GM23338 (cell line): ENCODE measurements at regions not wholly inside any gene's neighbourhood (a gene's known extent, or its start where the extent isn't known, plus 50 kb on each side); places are given as distances from the start of the nearest gene placed in this dataset.

Experiments used
- ATAC-seq: fragments of 200-7000 bp; cut with Tn5 transposase; 3 replicates; pipeline ENCODE4 v1.9.1; 2020
- DNase-seq: peaks from one replicate; pipeline ENCODE4 v3.0.0-alpha.2; 2015; ENCODE audit warnings: low spot score
- H2AFZ ChIP-seq: fragments of 200-600 bp; sonication (generic); 2 replicates; pipeline ENCODE4 v1.8.0; 2016; ENCODE audit warnings: antibody characterized with exemption, mild to moderate bottlenecking, moderate library complexity
- H3F3A ChIP-seq: fragments of 200-600 bp; sonication (generic); replicated peaks from 2 replicates; pipeline ENCODE4 v1.8.0; 2017; ENCODE audit warnings: antibody characterized with exemption, mixed run types, low read depth
- H3K27ac ChIP-seq: fragments of 200-600 bp; sonication (generic); 2 replicates; pipeline ENCODE4 v1.6.1; 2016; ENCODE audit warnings: low read depth
- H3K27me3 ChIP-seq: fragments of 200-600 bp; sonication (generic); 2 replicates; pipeline ENCODE4 v1.8.0; 2016; ENCODE audit warnings: mild to moderate bottlenecking, mixed run types, moderate library complexity; ENCODE audit not compliant: insufficient read depth
- H3K36me3 ChIP-seq: fragments of 200-600 bp; sonication (generic); 2 replicates; pipeline ENCODE4 v1.8.0; 2016; ENCODE audit warnings: mild to moderate bottlenecking; ENCODE audit not compliant: insufficient read depth
- H3K4me1 ChIP-seq: fragments of 200-600 bp; sonication (generic); 2 replicates; pipeline ENCODE4 v1.8.0; 2016; ENCODE audit warnings: mild to moderate bottlenecking, moderate library complexity; ENCODE audit not compliant: insufficient read depth
- H3K4me2 ChIP-seq: fragments of 200-600 bp; sonication (generic); 2 replicates; pipeline ENCODE4 v1.7.1; 2017; ENCODE audit warnings: mixed run types
- H3K4me3 ChIP-seq: fragments of 200-600 bp; sonication (generic); 2 replicates; pipeline ENCODE4 v1.6.1; 2016; ENCODE audit warnings: mixed run types
- H3K79me2 ChIP-seq: fragments of 200-600 bp; sonication (generic); replicated peaks from 2 replicates; pipeline ENCODE4 v1.8.0; 2017; ENCODE audit warnings: mild to moderate bottlenecking; ENCODE audit not compliant: insufficient read depth
- H3K9me2 ChIP-seq: fragments of 200-600 bp; sonication (generic); 2 replicates; pipeline ENCODE4 v1.8.0; 2017; ENCODE audit not compliant: insufficient read depth
- H4K20me1 ChIP-seq: fragments of 200-600 bp; sonication (generic); replicated peaks from 2 replicates; pipeline ENCODE4 v1.8.0; 2017; ENCODE audit warnings: mild to moderate bottlenecking; ENCODE audit not compliant: insufficient read depth
- H3K27ac Mint-ChIP-seq: 2 replicates; pipeline ENCODE4 v1.8.0; 2020; ENCODE audit warnings: inconsistent platforms, mild to moderate bottlenecking, moderate library complexity, mixed read lengths
- H3K27me3 Mint-ChIP-seq: 3 replicates; pipeline ENCODE4 v1.8.0; 2022; ENCODE audit warnings: low read depth, mild to moderate bottlenecking, moderate library complexity, mixed read lengths, inconsistent platforms; ENCODE audit not compliant: insufficient read depth, poor library complexity
- H3K36me3 Mint-ChIP-seq: 3 replicates; pipeline ENCODE4 v1.8.0; 2021; ENCODE audit warnings: low read depth, mild to moderate bottlenecking, inconsistent platforms, moderate library complexity, mixed read lengths
- H3K4me1 Mint-ChIP-seq: 3 replicates; pipeline ENCODE4 v1.8.0; 2020; ENCODE audit warnings: mild to moderate bottlenecking, inconsistent platforms, mixed read lengths
- H3K4me3 Mint-ChIP-seq: 3 replicates; pipeline ENCODE4 v1.8.0; 2021; ENCODE audit warnings: moderate library complexity, mild to moderate bottlenecking, inconsistent platforms, mixed read lengths
- H3K9me3 Mint-ChIP-seq: 3 replicates; pipeline ENCODE4 v1.8.0; 2020; ENCODE audit warnings: moderate library complexity, mild to moderate bottlenecking, inconsistent platforms, mixed read lengths
- CREB1 ChIP-seq: fragments of 250-450 bp; sonication (Bioruptor Pico); IDR thresholded peaks from 2 replicates; pipeline ENCODE4 v1.5.0; 2020; ENCODE audit warnings: low read depth, mild to moderate bottlenecking, moderate library complexity
- CTCF ChIP-seq, 2 experiments: fragments of 200-600 bp in 1 of 2; sonication (generic) in 1 of 2; conservative IDR thresholded peaks; 2 replicates each; pipeline versions ENCODE4 v1.5.1 to v1.6.1; 2016 to 2017; ENCODE audit warnings: antibody characterized with exemption in 2 of 2, low read depth in 2 of 2, mild to moderate bottlenecking in 2 of 2, moderate library complexity in 1 of 2
- EZH2 ChIP-seq: fragments of 200-600 bp; sonication (generic); IDR thresholded peaks from one replicate; pipeline ENCODE4 v1.8.0; 2017; ENCODE audit warnings: antibody characterized with exemption, mild to moderate bottlenecking, low read depth; ENCODE audit not compliant: unreplicated experiment
- EZH2phosphoT487 ChIP-seq: fragments of 200-600 bp; sonication (generic); IDR thresholded peaks from one replicate; pipeline ENCODE4 v1.8.1; 2018; ENCODE audit warnings: antibody characterized with exemption; ENCODE audit not compliant: unreplicated experiment
- JUNB ChIP-seq: IDR thresholded peaks from one replicate; pipeline ENCODE4 v1.6.1; 2016; ENCODE audit warnings: antibody characterized with exemption; ENCODE audit not compliant: unreplicated experiment
- NANOG ChIP-seq: IDR thresholded peaks from 2 replicates; pipeline ENCODE4 v1.6.1; 2016; ENCODE audit warnings: antibody characterized with exemption, borderline replicate concordance
- POLR2AphosphoS5 ChIP-seq: IDR thresholded peaks from 2 replicates; pipeline ENCODE4 v1.6.1; 2016; ENCODE audit warnings: antibody characterized with exemption, low read depth
- REST ChIP-seq: IDR thresholded peaks from one replicate; pipeline ENCODE4 v1.6.1; 2018; ENCODE audit warnings: antibody characterized with exemption; ENCODE audit not compliant: unreplicated experiment
- STAT1 ChIP-seq: IDR thresholded peaks from one replicate; pipeline ENCODE4 v1.6.1; 2016; ENCODE audit warnings: antibody characterized with exemption; ENCODE audit not compliant: unreplicated experiment
- ZNF114 ChIP-seq: fragments of 250-450 bp; sonication (Bioruptor Pico); IDR thresholded peaks from 2 replicates; pipeline ENCODE4 v1.5.0; 2020; ENCODE audit warnings: mild to moderate bottlenecking, moderate library complexity
- ZNF331 ChIP-seq: fragments of 250-450 bp; sonication (Bioruptor Pico); IDR thresholded peaks from 2 replicates; pipeline ENCODE4 v1.5.0; 2020; ENCODE audit warnings: low read depth, mild to moderate bottlenecking, moderate library complexity
- TF ChIP-seq, protein P1 (sequence below): IDR thresholded peaks from 2 replicates; pipeline ENCODE4 v1.6.1; 2016; ENCODE audit warnings: antibody characterized with exemption
- TF ChIP-seq, protein P2 (sequence below): fragments of 250-450 bp; sonication (Bioruptor Pico); IDR thresholded peaks from 2 replicates; pipeline ENCODE4 v1.5.0; 2020; ENCODE audit warnings: mild to moderate bottlenecking, moderate library complexity

DNA sequence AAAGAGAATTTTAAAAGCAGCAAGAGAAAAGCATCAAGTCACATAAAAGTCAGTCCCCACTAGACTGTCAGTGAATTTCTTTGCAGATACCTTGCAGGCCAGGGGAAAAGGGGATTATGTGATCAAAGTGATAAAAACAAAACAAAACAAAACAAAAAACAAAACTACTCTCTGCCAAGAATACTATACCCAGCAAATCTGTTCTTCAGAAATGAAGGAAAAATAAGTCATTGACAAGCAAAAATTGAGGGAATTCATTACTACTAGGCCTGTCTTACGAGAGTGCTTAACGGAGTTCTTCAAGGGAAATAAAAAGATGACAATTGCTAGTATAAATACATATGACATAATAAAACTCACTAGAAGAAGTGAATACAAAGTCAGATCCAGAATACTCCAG, 245.5 kb upstream of the CHST9 start:
- Histone ChIP-seq H3K4me1 (no peaks in the 10 kb centered on the region), H4K20me1 (no peaks in the 10 kb centered on the region), H3K4me3 (no peak overlapping the region), H3K36me3 (no peaks in the 10 kb centered on the region), H3K27ac (no peak overlapping the region), H3K27me3 (no peaks in the 10 kb centered on the region), H3K9me2 (no peaks in the 10 kb centered on the region), H3F3A (no peaks in the 10 kb centered on the region), H2AFZ (no peak overlapping the region), H3K79me2 (no peaks in the 10 kb centered on the region), H3K4me2 (no peak overlapping the region)
- no peak for TF ChIP-seq REST
- no peak for TF ChIP-seq ZNF114 (CRISPR knock-in tag)
- TF ChIP-seq EZH2phosphoT487 = no peak
- no peak for TF ChIP-seq POLR2AphosphoS5
- TF ChIP-seq CTCF (conservative IDR thresholded peaks at IDR 0.05; ENCODE audit: low read depth in 2 of 2) = no peak
- TF ChIP-seq STAT1 = no peak
- TF ChIP-seq, protein P1, sequence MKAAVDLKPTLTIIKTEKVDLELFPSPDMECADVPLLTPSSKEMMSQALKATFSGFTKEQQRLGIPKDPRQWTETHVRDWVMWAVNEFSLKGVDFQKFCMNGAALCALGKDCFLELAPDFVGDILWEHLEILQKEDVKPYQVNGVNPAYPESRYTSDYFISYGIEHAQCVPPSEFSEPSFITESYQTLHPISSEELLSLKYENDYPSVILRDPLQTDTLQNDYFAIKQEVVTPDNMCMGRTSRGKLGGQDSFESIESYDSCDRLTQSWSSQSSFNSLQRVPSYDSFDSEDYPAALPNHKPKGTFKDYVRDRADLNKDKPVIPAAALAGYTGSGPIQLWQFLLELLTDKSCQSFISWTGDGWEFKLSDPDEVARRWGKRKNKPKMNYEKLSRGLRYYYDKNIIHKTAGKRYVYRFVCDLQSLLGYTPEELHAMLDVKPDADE = no peak
- TF ChIP-seq CREB1 (CRISPR knock-in tag) = no peak
- no peak for TF ChIP-seq JUNB
- no peak for TF ChIP-seq EZH2
- TF ChIP-seq, protein P2, sequence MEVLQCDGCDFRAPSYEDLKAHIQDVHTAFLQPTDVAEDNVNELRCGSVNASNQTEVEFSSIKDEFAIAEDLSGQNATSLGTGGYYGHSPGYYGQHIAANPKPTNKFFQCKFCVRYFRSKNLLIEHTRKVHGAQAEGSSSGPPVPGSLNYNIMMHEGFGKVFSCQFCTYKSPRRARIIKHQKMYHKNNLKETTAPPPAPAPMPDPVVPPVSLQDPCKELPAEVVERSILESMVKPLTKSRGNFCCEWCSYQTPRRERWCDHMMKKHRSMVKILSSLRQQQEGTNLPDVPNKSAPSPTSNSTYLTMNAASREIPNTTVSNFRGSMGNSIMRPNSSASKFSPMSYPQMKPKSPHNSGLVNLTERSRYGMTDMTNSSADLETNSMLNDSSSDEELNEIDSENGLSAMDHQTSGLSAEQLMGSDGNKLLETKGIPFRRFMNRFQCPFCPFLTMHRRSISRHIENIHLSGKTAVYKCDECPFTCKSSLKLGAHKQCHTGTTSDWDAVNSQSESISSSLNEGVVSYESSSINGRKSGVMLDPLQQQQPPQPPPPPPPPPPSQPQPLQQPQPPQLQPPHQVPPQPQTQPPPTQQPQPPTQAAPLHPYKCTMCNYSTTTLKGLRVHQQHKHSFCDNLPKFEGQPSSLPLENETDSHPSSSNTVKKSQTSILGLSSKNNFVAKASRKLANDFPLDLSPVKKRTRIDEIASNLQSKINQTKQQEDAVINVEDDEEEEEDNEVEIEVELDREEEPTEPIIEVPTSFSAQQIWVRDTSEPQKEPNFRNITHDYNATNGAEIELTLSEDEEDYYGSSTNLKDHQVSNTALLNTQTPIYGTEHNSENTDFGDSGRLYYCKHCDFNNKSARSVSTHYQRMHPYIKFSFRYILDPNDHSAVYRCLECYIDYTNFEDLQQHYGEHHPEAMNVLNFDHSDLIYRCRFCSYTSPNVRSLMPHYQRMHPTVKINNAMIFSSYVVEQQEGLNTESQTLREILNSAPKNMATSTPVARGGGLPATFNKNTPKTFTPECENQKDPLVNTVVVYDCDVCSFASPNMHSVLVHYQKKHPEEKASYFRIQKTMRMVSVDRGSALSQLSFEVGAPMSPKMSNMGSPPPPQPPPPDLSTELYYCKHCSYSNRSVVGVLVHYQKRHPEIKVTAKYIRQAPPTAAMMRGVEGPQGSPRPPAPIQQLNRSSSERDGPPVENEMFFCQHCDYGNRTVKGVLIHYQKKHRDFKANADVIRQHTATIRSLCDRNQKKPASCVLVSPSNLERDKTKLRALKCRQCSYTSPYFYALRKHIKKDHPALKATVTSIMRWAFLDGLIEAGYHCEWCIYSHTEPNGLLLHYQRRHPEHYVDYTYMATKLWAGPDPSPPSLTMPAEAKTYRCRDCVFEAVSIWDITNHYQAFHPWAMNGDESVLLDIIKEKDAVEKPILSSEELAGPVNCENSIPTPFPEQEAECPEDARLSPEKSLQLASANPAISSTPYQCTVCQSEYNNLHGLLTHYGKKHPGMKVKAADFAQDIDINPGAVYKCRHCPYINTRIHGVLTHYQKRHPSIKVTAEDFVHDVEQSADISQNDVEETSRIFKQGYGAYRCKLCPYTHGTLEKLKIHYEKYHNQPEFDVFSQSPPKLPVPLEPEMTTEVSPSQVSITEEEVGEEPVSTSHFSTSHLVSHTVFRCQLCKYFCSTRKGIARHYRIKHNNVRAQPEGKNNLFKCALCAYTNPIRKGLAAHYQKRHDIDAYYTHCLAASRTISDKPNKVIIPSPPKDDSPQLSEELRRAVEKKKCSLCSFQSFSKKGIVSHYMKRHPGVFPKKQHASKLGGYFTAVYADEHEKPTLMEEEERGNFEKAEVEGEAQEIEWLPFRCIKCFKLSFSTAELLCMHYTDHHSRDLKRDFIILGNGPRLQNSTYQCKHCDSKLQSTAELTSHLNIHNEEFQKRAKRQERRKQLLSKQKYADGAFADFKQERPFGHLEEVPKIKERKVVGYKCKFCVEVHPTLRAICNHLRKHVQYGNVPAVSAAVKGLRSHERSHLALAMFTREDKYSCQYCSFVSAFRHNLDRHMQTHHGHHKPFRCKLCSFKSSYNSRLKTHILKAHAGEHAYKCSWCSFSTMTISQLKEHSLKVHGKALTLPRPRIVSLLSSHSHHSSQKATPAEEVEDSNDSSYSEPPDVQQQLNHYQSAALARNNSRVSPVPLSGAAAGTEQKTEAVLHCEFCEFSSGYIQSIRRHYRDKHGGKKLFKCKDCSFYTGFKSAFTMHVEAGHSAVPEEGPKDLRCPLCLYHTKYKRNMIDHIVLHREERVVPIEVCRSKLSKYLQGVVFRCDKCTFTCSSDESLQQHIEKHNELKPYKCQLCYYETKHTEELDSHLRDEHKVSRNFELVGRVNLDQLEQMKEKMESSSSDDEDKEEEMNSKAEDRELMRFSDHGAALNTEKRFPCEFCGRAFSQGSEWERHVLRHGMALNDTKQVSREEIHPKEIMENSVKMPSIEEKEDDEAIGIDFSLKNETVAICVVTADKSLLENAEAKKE = no peak
- TF ChIP-seq NANOG = no peak
- TF ChIP-seq ZNF331 (CRISPR knock-in tag) = no peak
- Mint-ChIP-seq H3K36me3 (no peaks in the 10 kb centered on the region), H3K27me3 (peaks cover 2% of the 10 kb centered on the region), H3K4me1 (peaks cover 3% of the 10 kb centered on the region; the same call in 1 of the 3 replicates), H3K27ac (no peak overlapping the region), H3K9me3 (no peaks in the 10 kb centered on the region), H3K4me3 (no peak overlapping the region)
- ATAC-seq = no peak
- no peak for DNase-seq
